GM23248 (cell line): ENCODE measurements at regions not wholly inside any gene's neighbourhood (a gene's known extent, or its start where the extent isn't known, plus 50 kb on each side); places are given as distances from the start of the nearest gene placed in this dataset.

Experiments used
- DNase-seq: peaks from one replicate; pipeline ENCODE4 v3.0.0-alpha.2; 2015
- H2AFZ ChIP-seq: fragments of 200-600 bp; sonication (generic); 2 replicates; pipeline ENCODE4 v1.6.1; 2016; ENCODE audit warnings: antibody characterized with exemption
- H3F3A ChIP-seq: fragments of 200-600 bp; sonication (generic); 2 replicates; pipeline ENCODE4 v1.6.1; 2016; ENCODE audit warnings: mild to moderate bottlenecking, antibody characterized with exemption, mixed run types; ENCODE audit not compliant: insufficient read depth
- H3K27ac ChIP-seq: fragments of 200-600 bp; sonication (generic); 2 replicates; pipeline ENCODE4 v1.5.1; 2016; ENCODE audit warnings: mild to moderate bottlenecking
- H3K27me3 ChIP-seq: fragments of 200-600 bp; sonication (generic); replicated peaks from 2 replicates; pipeline ENCODE4 v1.6.1; 2016; ENCODE audit warnings: mild to moderate bottlenecking; ENCODE audit not compliant: insufficient read depth
- H3K36me3 ChIP-seq: fragments of 200-600 bp; sonication (generic); 2 replicates; pipeline ENCODE4 v1.6.1; 2016; ENCODE audit warnings: low read depth, mild to moderate bottlenecking
- H3K4me1 ChIP-seq: fragments of 200-600 bp; sonication (generic); 2 replicates; pipeline ENCODE4 v1.6.1; 2016; ENCODE audit warnings: mild to moderate bottlenecking; ENCODE audit not compliant: insufficient read depth
- H3K4me2 ChIP-seq: fragments of 200-600 bp; sonication (generic); one replicate; pipeline ENCODE4 v1.6.1; 2016; ENCODE audit warnings: mild to moderate bottlenecking; ENCODE audit not compliant: unreplicated experiment
- H3K4me3 ChIP-seq: fragments of 200-600 bp; sonication (generic); 2 replicates; pipeline ENCODE4 v1.5.1; 2016; ENCODE audit warnings: mild to moderate bottlenecking
- H3K79me2 ChIP-seq: fragments of 200-600 bp; sonication (generic); 2 replicates; pipeline ENCODE4 v1.6.1; 2016; ENCODE audit warnings: mild to moderate bottlenecking; ENCODE audit not compliant: insufficient read depth
- H3K9ac ChIP-seq: fragments of 200-600 bp; sonication (generic); 2 replicates; pipeline ENCODE4 v1.6.1; 2016; ENCODE audit warnings: mild to moderate bottlenecking
- H3K9me2 ChIP-seq: fragments of 200-600 bp; sonication (generic); 2 replicates; pipeline ENCODE4 v1.6.1; 2016; ENCODE audit warnings: mixed run types, mild to moderate bottlenecking, moderate library complexity; ENCODE audit not compliant: insufficient read depth
- H3K9me3 ChIP-seq: fragments of 200-600 bp; sonication (generic); one replicate; pipeline ENCODE4 v1.6.1; 2017; ENCODE audit warnings: low read depth
- H4K20me1 ChIP-seq: fragments of 200-600 bp; sonication (generic); 2 replicates; pipeline ENCODE4 v1.6.0; 2016; ENCODE audit not compliant: insufficient read depth
- EZH2 ChIP-seq: fragments of 200-600 bp; sonication (generic); IDR thresholded peaks from 2 replicates; pipeline ENCODE4 v1.6.1; 2018; ENCODE audit warnings: antibody characterized with exemption, mild to moderate bottlenecking; ENCODE audit not compliant: insufficient read depth, poor library complexity, severe bottlenecking
- EZH2phosphoT487 ChIP-seq: fragments of 200-600 bp; sonication (generic); IDR thresholded peaks from 2 replicates; pipeline ENCODE4 v1.6.1; 2018; ENCODE audit warnings: antibody characterized with exemption, moderate library complexity, mild to moderate bottlenecking, low read depth; ENCODE audit not compliant: insufficient read depth
- WGBS, 2 experiments: methylation state at CpG; one replicate each; pipeline ENCODE4 v1.1.6; 2015 to 2017; ENCODE audit warnings: low lambda C conversion rate in 2 of 2, low coverage in 1 of 2; ENCODE audit errors: missing lambda C conversion rate in 2 of 2; 5-methylcytosine and 5-hydroxymethylcytosine counted together
- in situ Hi-C: fragments of 300-500 bp; cut with MboI; formaldehyde crosslinking; loops from 2 replicates; pipeline ENCODE4 v1.15.0; 2020

- WGBS, 2 experiments = 98 to 99% methylated on average over 2 of the region's 2 CpGs
- no peak overlapping the region for H2AFZ ChIP-seq
- DNase-seq = no peak
- peaks cover 22% of the 10 kb centered on the region for H3K4me1 ChIP-seq
- no peaks in the 10 kb centered on the region for H3K36me3 ChIP-seq
- H3K79me2 ChIP-seq = no peaks in the 10 kb centered on the region
- H3K27ac ChIP-seq = no peak overlapping the region
- in situ Hi-C loops = no loop called here
- no peak overlapping the region for H3K4me2 ChIP-seq
- no peaks in the 10 kb centered on the region for H3K27me3 ChIP-seq
- H4K20me1 ChIP-seq = no peaks in the 10 kb centered on the region
- no peaks in the 10 kb centered on the region for H3K9me2 ChIP-seq
- peaks cover 17% of the 10 kb centered on the region for H3F3A ChIP-seq
- no peak for TF ChIP-seq EZH2phosphoT487
- TF ChIP-seq EZH2 = no peak
- H3K4me3 ChIP-seq = no peak overlapping the region
- H3K9ac ChIP-seq = no peak overlapping the region
- no peaks in the 10 kb centered on the region for H3K9me3 ChIP-seq
These were observed 354.5 kb upstream of the ZMIZ1 start for GRCh38 chr10:78714225-78714624.

DNA sequence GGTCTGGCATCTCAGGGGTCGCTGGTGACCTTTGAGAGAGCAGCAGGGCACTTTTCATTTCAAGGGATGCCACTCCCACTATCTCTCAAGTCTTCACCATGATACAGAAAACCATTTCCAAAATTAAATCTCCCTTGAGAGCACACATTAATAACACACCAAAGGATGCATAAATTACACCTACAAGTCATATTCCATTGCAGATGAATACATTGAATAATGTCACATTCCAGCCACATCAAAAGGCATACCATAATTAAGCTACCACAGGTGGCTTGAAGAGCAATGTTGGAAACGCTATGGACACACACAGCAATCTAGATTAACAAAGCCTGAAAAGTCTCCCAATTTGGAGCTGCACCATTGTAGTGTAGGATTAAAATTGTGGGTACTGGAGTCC lies 353.3 kb upstream of the ZMIZ1 start:
- TF ChIP-seq EZH2phosphoT487 = no peak
- no peak for TF ChIP-seq EZH2
- H3K9me2 ChIP-seq = no peaks in the 10 kb centered on the region
- H4K20me1 ChIP-seq = no peaks in the 10 kb centered on the region
- no peaks in the 10 kb centered on the region for H3K36me3 ChIP-seq
- no peak overlapping the region for H3K4me2 ChIP-seq
- 67 to 82% methylated on average over 2 of the region's 2 CpGs for WGBS, 2 experiments
- peaks cover 17% of the 10 kb centered on the region for H3F3A ChIP-seq
- no peak overlapping the region for H3K27ac ChIP-seq
- peaks cover 22% of the 10 kb centered on the region for H3K4me1 ChIP-seq
- no peak for DNase-seq
- no peak overlapping the region for H2AFZ ChIP-seq
- H3K9me3 ChIP-seq = no peaks in the 10 kb centered on the region
- no peak overlapping the region for H3K9ac ChIP-seq
- in situ Hi-C loops = no loop called here
- H3K4me3 ChIP-seq = no peak overlapping the region
- no peaks in the 10 kb centered on the region for H3K27me3 ChIP-seq
- H3K79me2 ChIP-seq = no peaks in the 10 kb centered on the region

DNA sequence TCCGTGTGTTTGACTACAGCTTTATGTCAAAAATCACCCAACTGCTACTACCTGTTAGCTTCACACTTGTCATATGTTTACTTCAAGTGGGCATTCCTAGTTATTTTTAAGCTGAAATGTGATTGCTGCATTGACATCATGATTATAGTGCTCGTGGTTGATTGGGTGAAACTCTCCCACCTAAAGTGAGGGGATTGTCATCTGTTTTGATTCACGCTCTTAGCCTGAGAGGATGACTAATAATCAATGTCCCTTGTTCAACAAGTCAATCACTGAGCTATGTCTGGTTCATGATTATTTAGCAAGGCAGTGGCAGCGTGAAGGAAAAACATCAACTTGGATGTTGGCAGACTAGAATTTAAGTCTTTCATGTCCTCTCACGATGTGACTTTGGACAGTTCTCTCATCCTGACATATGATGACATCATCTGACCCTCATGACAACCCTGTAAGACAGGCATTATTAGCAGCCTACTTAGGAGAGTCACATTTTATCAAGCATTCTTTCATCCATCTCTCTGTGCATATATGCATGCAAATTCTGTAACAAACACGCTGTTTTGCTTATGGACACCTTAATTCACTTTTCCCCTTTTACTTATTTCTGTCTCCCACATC lies 352.6 kb upstream of the ZMIZ1 start:
- Histone ChIP-seq H3K4me1 (peaks cover 24% of the 10 kb centered on the region), H3K9me2 (no peaks in the 10 kb centered on the region), H3K27ac (no peak overlapping the region), H3K9ac (no peak overlapping the region), H4K20me1 (no peaks in the 10 kb centered on the region), H2AFZ (no peak overlapping the region), H3K79me2 (no peaks in the 10 kb centered on the region), H3K36me3 (no peaks in the 10 kb centered on the region), H3K9me3 (no peaks in the 10 kb centered on the region), H3K27me3 (no peaks in the 10 kb centered on the region), H3K4me3 (no peak overlapping the region), H3K4me2 (no peak overlapping the region), H3F3A (peaks cover 17% of the 10 kb centered on the region)
- in situ Hi-C loops = no loop called here
- 81 to 87% methylated on average over 6 of the region's 6 CpGs for WGBS, 2 experiments
- TF ChIP-seq EZH2phosphoT487 = no peak
- no peak for TF ChIP-seq EZH2
- DNase-seq = peak; percentile 7

DNA sequence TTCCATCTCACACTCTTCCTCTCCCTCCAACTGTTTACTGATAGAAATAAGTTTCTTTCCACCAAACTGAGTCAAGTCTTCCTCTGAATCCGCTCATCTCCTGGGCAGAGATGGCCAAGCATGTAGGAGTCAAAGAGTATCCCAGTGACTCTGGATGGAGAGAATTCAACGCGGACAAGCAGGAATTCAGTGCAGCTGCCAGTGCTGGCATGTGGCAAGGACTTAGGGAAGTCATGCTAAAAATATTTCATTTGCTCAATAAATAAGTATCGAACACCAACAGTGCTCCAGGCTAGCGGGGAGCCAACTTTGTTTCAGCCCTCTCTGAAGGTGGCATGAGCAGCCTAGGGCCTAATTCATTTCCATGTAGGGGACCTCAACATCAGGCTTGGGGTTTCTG lies 351.6 kb upstream of the ZMIZ1 start:
- Histone ChIP-seq H3K9me2 (no peaks in the 10 kb centered on the region), H3K4me3 (no peak overlapping the region), H3K27me3 (no peaks in the 10 kb centered on the region), H3K36me3 (no peaks in the 10 kb centered on the region), H3K4me2 (peak overlapping the region; percentile 62), H2AFZ (no peak overlapping the region), H3K79me2 (no peaks in the 10 kb centered on the region), H3K9me3 (no peaks in the 10 kb centered on the region), H3K4me1 (peaks cover 30% of the 10 kb centered on the region), H3F3A (peaks cover 17% of the 10 kb centered on the region), H4K20me1 (no peaks in the 10 kb centered on the region), H3K27ac (peak overlapping the region; percentile 43), H3K9ac (no peak overlapping the region)
- 2 to 7% methylated on average over 5 of the region's 5 CpGs for WGBS, 2 experiments
- in situ Hi-C loops = no loop called here
- peak; percentile 90 for DNase-seq
- no peak for TF ChIP-seq EZH2phosphoT487
- no peak for TF ChIP-seq EZH2
